GM23338 (cell line): ENCODE measurements at regions not wholly inside any gene's neighbourhood (a gene's known extent, or its start where the extent isn't known, plus 50 kb on each side); places are given as distances from the start of the nearest gene placed in this dataset.

Experiments
- ATAC-seq: fragments of 200-7000 bp; cut with Tn5 transposase; 3 replicates; pipeline ENCODE4 v1.9.1; 2020
- DNase-seq: peaks from one replicate; pipeline ENCODE4 v3.0.0-alpha.2; 2015; ENCODE audit warnings: low spot score
- H2AFZ ChIP-seq: fragments of 200-600 bp; sonication (generic); 2 replicates; pipeline ENCODE4 v1.8.0; 2016; ENCODE audit warnings: antibody characterized with exemption, mild to moderate bottlenecking, moderate library complexity
- H3F3A ChIP-seq: fragments of 200-600 bp; sonication (generic); replicated peaks from 2 replicates; pipeline ENCODE4 v1.8.0; 2017; ENCODE audit warnings: antibody characterized with exemption, mixed run types, low read depth
- H3K27ac ChIP-seq: fragments of 200-600 bp; sonication (generic); 2 replicates; pipeline ENCODE4 v1.6.1; 2016; ENCODE audit warnings: low read depth
- H3K27me3 ChIP-seq: fragments of 200-600 bp; sonication (generic); 2 replicates; pipeline ENCODE4 v1.8.0; 2016; ENCODE audit warnings: mild to moderate bottlenecking, mixed run types, moderate library complexity; ENCODE audit not compliant: insufficient read depth
- H3K36me3 ChIP-seq: fragments of 200-600 bp; sonication (generic); 2 replicates; pipeline ENCODE4 v1.8.0; 2016; ENCODE audit warnings: mild to moderate bottlenecking; ENCODE audit not compliant: insufficient read depth
- H3K4me1 ChIP-seq: fragments of 200-600 bp; sonication (generic); 2 replicates; pipeline ENCODE4 v1.8.0; 2016; ENCODE audit warnings: mild to moderate bottlenecking, moderate library complexity; ENCODE audit not compliant: insufficient read depth
- H3K4me2 ChIP-seq: fragments of 200-600 bp; sonication (generic); 2 replicates; pipeline ENCODE4 v1.7.1; 2017; ENCODE audit warnings: mixed run types
- H3K4me3 ChIP-seq: fragments of 200-600 bp; sonication (generic); 2 replicates; pipeline ENCODE4 v1.6.1; 2016; ENCODE audit warnings: mixed run types
- H3K79me2 ChIP-seq: fragments of 200-600 bp; sonication (generic); replicated peaks from 2 replicates; pipeline ENCODE4 v1.8.0; 2017; ENCODE audit warnings: mild to moderate bottlenecking; ENCODE audit not compliant: insufficient read depth
- H3K9me2 ChIP-seq: fragments of 200-600 bp; sonication (generic); 2 replicates; pipeline ENCODE4 v1.8.0; 2017; ENCODE audit not compliant: insufficient read depth
- H4K20me1 ChIP-seq: fragments of 200-600 bp; sonication (generic); replicated peaks from 2 replicates; pipeline ENCODE4 v1.8.0; 2017; ENCODE audit warnings: mild to moderate bottlenecking; ENCODE audit not compliant: insufficient read depth
- H3K27ac Mint-ChIP-seq: 2 replicates; pipeline ENCODE4 v1.8.0; 2020; ENCODE audit warnings: inconsistent platforms, mild to moderate bottlenecking, moderate library complexity, mixed read lengths
- H3K27me3 Mint-ChIP-seq: 3 replicates; pipeline ENCODE4 v1.8.0; 2022; ENCODE audit warnings: low read depth, mild to moderate bottlenecking, moderate library complexity, mixed read lengths, inconsistent platforms; ENCODE audit not compliant: insufficient read depth, poor library complexity
- H3K36me3 Mint-ChIP-seq: 3 replicates; pipeline ENCODE4 v1.8.0; 2021; ENCODE audit warnings: low read depth, mild to moderate bottlenecking, inconsistent platforms, moderate library complexity, mixed read lengths
- H3K4me1 Mint-ChIP-seq: 3 replicates; pipeline ENCODE4 v1.8.0; 2020; ENCODE audit warnings: mild to moderate bottlenecking, inconsistent platforms, mixed read lengths
- H3K4me3 Mint-ChIP-seq: 3 replicates; pipeline ENCODE4 v1.8.0; 2021; ENCODE audit warnings: moderate library complexity, mild to moderate bottlenecking, inconsistent platforms, mixed read lengths
- H3K9me3 Mint-ChIP-seq: 3 replicates; pipeline ENCODE4 v1.8.0; 2020; ENCODE audit warnings: moderate library complexity, mild to moderate bottlenecking, inconsistent platforms, mixed read lengths
- CREB1 ChIP-seq: fragments of 250-450 bp; sonication (Bioruptor Pico); IDR thresholded peaks from 2 replicates; pipeline ENCODE4 v1.5.0; 2020; ENCODE audit warnings: low read depth, mild to moderate bottlenecking, moderate library complexity
- EZH2 ChIP-seq: fragments of 200-600 bp; sonication (generic); IDR thresholded peaks from one replicate; pipeline ENCODE4 v1.8.0; 2017; ENCODE audit warnings: antibody characterized with exemption, mild to moderate bottlenecking, low read depth; ENCODE audit not compliant: unreplicated experiment
- EZH2phosphoT487 ChIP-seq: fragments of 200-600 bp; sonication (generic); IDR thresholded peaks from one replicate; pipeline ENCODE4 v1.8.1; 2018; ENCODE audit warnings: antibody characterized with exemption; ENCODE audit not compliant: unreplicated experiment
- JUNB ChIP-seq: IDR thresholded peaks from one replicate; pipeline ENCODE4 v1.6.1; 2016; ENCODE audit warnings: antibody characterized with exemption; ENCODE audit not compliant: unreplicated experiment
- NANOG ChIP-seq: IDR thresholded peaks from 2 replicates; pipeline ENCODE4 v1.6.1; 2016; ENCODE audit warnings: antibody characterized with exemption, borderline replicate concordance
- POLR2AphosphoS5 ChIP-seq: IDR thresholded peaks from 2 replicates; pipeline ENCODE4 v1.6.1; 2016; ENCODE audit warnings: antibody characterized with exemption, low read depth
- STAT1 ChIP-seq: IDR thresholded peaks from one replicate; pipeline ENCODE4 v1.6.1; 2016; ENCODE audit warnings: antibody characterized with exemption; ENCODE audit not compliant: unreplicated experiment
- ZNF114 ChIP-seq: fragments of 250-450 bp; sonication (Bioruptor Pico); IDR thresholded peaks from 2 replicates; pipeline ENCODE4 v1.5.0; 2020; ENCODE audit warnings: mild to moderate bottlenecking, moderate library complexity
- ZNF331 ChIP-seq: fragments of 250-450 bp; sonication (Bioruptor Pico); IDR thresholded peaks from 2 replicates; pipeline ENCODE4 v1.5.0; 2020; ENCODE audit warnings: low read depth, mild to moderate bottlenecking, moderate library complexity
- TF ChIP-seq, protein P1 (sequence below): fragments of 250-450 bp; sonication (Bioruptor Pico); IDR thresholded peaks from 2 replicates; pipeline ENCODE4 v1.5.0; 2020; ENCODE audit warnings: mild to moderate bottlenecking, moderate library complexity
- TF ChIP-seq, protein P2 (sequence below): IDR thresholded peaks from one replicate; pipeline ENCODE4 v1.6.1; 2018; ENCODE audit warnings: antibody characterized with exemption; ENCODE audit not compliant: unreplicated experiment

- no peak for TF ChIP-seq CREB1 (CRISPR knock-in tag)
- no peak for TF ChIP-seq JUNB
- TF ChIP-seq STAT1 = no peak
- no peak for TF ChIP-seq EZH2phosphoT487
- TF ChIP-seq, protein P1, sequence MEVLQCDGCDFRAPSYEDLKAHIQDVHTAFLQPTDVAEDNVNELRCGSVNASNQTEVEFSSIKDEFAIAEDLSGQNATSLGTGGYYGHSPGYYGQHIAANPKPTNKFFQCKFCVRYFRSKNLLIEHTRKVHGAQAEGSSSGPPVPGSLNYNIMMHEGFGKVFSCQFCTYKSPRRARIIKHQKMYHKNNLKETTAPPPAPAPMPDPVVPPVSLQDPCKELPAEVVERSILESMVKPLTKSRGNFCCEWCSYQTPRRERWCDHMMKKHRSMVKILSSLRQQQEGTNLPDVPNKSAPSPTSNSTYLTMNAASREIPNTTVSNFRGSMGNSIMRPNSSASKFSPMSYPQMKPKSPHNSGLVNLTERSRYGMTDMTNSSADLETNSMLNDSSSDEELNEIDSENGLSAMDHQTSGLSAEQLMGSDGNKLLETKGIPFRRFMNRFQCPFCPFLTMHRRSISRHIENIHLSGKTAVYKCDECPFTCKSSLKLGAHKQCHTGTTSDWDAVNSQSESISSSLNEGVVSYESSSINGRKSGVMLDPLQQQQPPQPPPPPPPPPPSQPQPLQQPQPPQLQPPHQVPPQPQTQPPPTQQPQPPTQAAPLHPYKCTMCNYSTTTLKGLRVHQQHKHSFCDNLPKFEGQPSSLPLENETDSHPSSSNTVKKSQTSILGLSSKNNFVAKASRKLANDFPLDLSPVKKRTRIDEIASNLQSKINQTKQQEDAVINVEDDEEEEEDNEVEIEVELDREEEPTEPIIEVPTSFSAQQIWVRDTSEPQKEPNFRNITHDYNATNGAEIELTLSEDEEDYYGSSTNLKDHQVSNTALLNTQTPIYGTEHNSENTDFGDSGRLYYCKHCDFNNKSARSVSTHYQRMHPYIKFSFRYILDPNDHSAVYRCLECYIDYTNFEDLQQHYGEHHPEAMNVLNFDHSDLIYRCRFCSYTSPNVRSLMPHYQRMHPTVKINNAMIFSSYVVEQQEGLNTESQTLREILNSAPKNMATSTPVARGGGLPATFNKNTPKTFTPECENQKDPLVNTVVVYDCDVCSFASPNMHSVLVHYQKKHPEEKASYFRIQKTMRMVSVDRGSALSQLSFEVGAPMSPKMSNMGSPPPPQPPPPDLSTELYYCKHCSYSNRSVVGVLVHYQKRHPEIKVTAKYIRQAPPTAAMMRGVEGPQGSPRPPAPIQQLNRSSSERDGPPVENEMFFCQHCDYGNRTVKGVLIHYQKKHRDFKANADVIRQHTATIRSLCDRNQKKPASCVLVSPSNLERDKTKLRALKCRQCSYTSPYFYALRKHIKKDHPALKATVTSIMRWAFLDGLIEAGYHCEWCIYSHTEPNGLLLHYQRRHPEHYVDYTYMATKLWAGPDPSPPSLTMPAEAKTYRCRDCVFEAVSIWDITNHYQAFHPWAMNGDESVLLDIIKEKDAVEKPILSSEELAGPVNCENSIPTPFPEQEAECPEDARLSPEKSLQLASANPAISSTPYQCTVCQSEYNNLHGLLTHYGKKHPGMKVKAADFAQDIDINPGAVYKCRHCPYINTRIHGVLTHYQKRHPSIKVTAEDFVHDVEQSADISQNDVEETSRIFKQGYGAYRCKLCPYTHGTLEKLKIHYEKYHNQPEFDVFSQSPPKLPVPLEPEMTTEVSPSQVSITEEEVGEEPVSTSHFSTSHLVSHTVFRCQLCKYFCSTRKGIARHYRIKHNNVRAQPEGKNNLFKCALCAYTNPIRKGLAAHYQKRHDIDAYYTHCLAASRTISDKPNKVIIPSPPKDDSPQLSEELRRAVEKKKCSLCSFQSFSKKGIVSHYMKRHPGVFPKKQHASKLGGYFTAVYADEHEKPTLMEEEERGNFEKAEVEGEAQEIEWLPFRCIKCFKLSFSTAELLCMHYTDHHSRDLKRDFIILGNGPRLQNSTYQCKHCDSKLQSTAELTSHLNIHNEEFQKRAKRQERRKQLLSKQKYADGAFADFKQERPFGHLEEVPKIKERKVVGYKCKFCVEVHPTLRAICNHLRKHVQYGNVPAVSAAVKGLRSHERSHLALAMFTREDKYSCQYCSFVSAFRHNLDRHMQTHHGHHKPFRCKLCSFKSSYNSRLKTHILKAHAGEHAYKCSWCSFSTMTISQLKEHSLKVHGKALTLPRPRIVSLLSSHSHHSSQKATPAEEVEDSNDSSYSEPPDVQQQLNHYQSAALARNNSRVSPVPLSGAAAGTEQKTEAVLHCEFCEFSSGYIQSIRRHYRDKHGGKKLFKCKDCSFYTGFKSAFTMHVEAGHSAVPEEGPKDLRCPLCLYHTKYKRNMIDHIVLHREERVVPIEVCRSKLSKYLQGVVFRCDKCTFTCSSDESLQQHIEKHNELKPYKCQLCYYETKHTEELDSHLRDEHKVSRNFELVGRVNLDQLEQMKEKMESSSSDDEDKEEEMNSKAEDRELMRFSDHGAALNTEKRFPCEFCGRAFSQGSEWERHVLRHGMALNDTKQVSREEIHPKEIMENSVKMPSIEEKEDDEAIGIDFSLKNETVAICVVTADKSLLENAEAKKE = no peak
- TF ChIP-seq NANOG = no peak
- TF ChIP-seq ZNF114 = no peak
- no peak for TF ChIP-seq POLR2AphosphoS5
Measured at GRCh38 chr10:11672836-11673235, 61.4 kb upstream of the USP6NL start (continued).

GRCh38 chr10:11670381-11670780 lies 58.9 kb upstream of the USP6NL start:
- H3K4me1 Mint-ChIP-seq = peaks cover 2% of the 10 kb centered on the region; the same call in 1 of the 3 replicates
- Histone ChIP-seq H3K9me2 (no peaks in the 10 kb centered on the region), H2AFZ (no peak overlapping the region), H4K20me1 (no peaks in the 10 kb centered on the region), H3K27me3 (no peaks in the 10 kb centered on the region), H3K4me1 (no peaks in the 10 kb centered on the region), H3K27ac (no peak overlapping the region), H3K4me2 (no peak overlapping the region), H3K4me3 (no peak overlapping the region), H3K36me3 (no peaks in the 10 kb centered on the region), H3F3A (no peaks in the 10 kb centered on the region), H3K79me2 (no peaks in the 10 kb centered on the region)
- H3K4me3 Mint-ChIP-seq = no peak overlapping the region
- no peaks in the 10 kb centered on the region for H3K9me3 Mint-ChIP-seq
- H3K36me3 Mint-ChIP-seq = no peaks in the 10 kb centered on the region
- H3K27me3 Mint-ChIP-seq = no peaks in the 10 kb centered on the region
- DNase-seq (no peak), ATAC-seq (no peak)
- H3K27ac Mint-ChIP-seq = no peak overlapping the region
- TF ChIP-seq STAT1 (no peak), NANOG (no peak), EZH2 (no peak), ZNF114 (no peak), ZNF331 (CRISPR knock-in tag) (no peak), EZH2phosphoT487 (no peak), POLR2AphosphoS5 (no peak), CREB1 (CRISPR knock-in tag) (no peak)
- TF ChIP-seq, protein P2, sequence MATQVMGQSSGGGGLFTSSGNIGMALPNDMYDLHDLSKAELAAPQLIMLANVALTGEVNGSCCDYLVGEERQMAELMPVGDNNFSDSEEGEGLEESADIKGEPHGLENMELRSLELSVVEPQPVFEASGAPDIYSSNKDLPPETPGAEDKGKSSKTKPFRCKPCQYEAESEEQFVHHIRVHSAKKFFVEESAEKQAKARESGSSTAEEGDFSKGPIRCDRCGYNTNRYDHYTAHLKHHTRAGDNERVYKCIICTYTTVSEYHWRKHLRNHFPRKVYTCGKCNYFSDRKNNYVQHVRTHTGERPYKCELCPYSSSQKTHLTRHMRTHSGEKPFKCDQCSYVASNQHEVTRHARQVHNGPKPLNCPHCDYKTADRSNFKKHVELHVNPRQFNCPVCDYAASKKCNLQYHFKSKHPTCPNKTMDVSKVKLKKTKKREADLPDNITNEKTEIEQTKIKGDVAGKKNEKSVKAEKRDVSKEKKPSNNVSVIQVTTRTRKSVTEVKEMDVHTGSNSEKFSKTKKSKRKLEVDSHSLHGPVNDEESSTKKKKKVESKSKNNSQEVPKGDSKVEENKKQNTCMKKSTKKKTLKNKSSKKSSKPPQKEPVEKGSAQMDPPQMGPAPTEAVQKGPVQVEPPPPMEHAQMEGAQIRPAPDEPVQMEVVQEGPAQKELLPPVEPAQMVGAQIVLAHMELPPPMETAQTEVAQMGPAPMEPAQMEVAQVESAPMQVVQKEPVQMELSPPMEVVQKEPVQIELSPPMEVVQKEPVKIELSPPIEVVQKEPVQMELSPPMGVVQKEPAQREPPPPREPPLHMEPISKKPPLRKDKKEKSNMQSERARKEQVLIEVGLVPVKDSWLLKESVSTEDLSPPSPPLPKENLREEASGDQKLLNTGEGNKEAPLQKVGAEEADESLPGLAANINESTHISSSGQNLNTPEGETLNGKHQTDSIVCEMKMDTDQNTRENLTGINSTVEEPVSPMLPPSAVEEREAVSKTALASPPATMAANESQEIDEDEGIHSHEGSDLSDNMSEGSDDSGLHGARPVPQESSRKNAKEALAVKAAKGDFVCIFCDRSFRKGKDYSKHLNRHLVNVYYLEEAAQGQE = no peak
